Kidney epithelial cell (primary cell): ENCODE measurements at regions not wholly inside any gene's neighbourhood (a gene's known extent, or its start where the extent isn't known, plus 50 kb on each side); places are given as distances from the start of the nearest gene placed in this dataset.
A peak's percentile ranks its signal among the peaks of the same experiment; 100 is the strongest.

Experiments used
- DNase-seq: peaks from one replicate; pipeline ENCODE4 v3.0.0-alpha.2; 2010; ENCODE audit warnings: low read depth
- H3K27me3 ChIP-seq: 2 replicates; pipeline ENCODE4 v1.6.0; 2011; ENCODE audit warnings: low read length; ENCODE audit not compliant: control insufficient read depth, insufficient read depth
- H3K36me3 ChIP-seq: 2 replicates; pipeline ENCODE4 v1.5.1; 2011; ENCODE audit warnings: low read length; ENCODE audit not compliant: control insufficient read depth, insufficient read depth
- H3K4me3 ChIP-seq: 2 replicates; pipeline ENCODE4 v1.5.1; 2011; ENCODE audit warnings: low read depth, mild to moderate bottlenecking, control low read depth, low read length
- TF ChIP-seq, protein P1 (sequence below): IDR thresholded peaks from 2 replicates; pipeline ENCODE4 v1.5.1; 2011; ENCODE audit warnings: mild to moderate bottlenecking, moderate library complexity, low read length, control low read depth, inconsistent platforms; ENCODE audit not compliant: insufficient read depth, poor library complexity, severe bottlenecking

DNA sequence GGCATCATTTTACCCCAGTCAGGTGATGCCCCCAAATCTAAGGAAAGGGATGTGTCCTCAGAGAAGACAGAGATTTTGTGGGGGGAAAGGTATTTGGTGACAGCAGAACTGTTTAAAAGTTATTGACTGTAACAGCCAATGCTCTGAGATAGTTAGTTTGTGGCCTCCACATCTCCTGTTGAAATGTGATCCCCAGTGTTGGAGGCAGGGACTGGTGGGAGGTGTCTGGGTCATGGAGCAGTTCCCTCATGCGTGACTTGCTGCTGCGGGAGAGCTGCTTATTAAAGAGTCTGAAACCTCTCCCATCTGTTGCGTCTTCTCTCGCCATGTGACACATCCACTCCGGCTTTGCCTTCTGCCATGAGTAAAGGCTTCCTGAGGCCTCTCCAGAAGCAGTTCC is 282.8 kb upstream of the FOXQ1 start:
- Histone ChIP-seq H3K4me3 (no peak overlapping the region), H3K27me3 (no peaks in the 10 kb centered on the region), H3K36me3 (no peaks in the 10 kb centered on the region)
- DNase-seq: peak; percentile 52
- TF ChIP-seq, protein P1, sequence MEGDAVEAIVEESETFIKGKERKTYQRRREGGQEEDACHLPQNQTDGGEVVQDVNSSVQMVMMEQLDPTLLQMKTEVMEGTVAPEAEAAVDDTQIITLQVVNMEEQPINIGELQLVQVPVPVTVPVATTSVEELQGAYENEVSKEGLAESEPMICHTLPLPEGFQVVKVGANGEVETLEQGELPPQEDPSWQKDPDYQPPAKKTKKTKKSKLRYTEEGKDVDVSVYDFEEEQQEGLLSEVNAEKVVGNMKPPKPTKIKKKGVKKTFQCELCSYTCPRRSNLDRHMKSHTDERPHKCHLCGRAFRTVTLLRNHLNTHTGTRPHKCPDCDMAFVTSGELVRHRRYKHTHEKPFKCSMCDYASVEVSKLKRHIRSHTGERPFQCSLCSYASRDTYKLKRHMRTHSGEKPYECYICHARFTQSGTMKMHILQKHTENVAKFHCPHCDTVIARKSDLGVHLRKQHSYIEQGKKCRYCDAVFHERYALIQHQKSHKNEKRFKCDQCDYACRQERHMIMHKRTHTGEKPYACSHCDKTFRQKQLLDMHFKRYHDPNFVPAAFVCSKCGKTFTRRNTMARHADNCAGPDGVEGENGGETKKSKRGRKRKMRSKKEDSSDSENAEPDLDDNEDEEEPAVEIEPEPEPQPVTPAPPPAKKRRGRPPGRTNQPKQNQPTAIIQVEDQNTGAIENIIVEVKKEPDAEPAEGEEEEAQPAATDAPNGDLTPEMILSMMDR: no peak

DNA sequence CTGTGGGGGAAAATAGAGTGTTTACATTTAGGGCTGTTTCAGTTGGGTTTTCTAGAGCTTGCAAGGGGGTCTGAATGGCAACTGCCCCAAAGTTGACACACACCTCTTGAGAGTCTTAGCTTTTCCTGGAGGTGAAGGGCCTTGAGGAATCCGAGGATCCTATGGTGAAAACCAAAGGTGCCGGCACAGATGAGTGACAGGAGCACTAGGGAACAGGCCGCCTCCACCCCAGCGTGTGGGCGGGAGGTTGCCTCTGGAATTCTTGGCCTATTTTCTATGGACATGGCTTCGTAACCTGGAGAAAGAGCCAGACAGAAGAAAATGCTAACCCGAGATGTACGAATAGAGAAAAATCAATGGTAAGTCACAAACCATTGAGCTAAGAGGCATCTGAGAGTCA is 283.2 kb upstream of the FOXQ1 start:
- Histone ChIP-seq H3K4me3 (no peak overlapping the region), H3K27me3 (no peaks in the 10 kb centered on the region), H3K36me3 (no peaks in the 10 kb centered on the region)
- no peak for DNase-seq
- TF ChIP-seq, protein P1: no peak

DNA sequence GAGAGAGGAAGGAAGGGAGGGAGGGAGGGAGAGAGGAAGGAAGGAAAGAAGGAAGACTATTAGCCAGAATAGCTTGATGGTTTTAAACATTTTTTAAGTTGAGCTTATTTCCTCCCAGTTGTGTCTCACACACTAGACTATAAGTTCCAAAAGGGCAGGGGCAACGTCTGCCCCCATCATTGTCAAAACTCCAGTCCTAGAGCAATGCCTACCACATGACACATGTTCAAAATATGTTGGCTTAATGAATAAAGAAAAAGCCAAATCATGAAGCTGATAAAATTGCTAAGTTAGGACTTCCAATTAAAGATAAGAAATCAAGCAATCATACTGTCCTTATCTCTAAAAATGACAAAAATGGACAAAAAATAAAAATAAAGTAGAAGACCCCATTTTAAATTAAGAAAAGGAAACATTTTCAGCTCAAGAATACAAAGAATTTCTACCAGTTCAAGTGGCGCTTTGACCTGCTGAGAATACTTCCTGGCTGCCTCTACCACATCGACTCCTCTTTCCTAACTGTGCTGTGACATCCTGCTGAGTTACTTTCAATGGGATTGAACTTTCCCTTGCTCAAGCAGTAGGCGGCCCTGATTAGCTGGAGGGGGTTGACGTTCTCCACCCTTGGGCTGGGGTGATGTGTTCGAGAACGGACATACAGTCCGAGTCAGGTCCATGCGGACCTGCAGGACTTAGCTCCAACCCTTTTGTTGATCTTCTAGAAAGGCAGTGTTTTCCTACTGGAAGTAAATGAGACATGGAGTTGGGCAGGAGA is 283.9 kb upstream of the FOXQ1 start:
- TF ChIP-seq, protein P1: no peak
- DNase-seq: no peak
- Histone ChIP-seq H3K36me3 (no peaks in the 10 kb centered on the region), H3K4me3 (no peak overlapping the region), H3K27me3 (no peaks in the 10 kb centered on the region)

DNA sequence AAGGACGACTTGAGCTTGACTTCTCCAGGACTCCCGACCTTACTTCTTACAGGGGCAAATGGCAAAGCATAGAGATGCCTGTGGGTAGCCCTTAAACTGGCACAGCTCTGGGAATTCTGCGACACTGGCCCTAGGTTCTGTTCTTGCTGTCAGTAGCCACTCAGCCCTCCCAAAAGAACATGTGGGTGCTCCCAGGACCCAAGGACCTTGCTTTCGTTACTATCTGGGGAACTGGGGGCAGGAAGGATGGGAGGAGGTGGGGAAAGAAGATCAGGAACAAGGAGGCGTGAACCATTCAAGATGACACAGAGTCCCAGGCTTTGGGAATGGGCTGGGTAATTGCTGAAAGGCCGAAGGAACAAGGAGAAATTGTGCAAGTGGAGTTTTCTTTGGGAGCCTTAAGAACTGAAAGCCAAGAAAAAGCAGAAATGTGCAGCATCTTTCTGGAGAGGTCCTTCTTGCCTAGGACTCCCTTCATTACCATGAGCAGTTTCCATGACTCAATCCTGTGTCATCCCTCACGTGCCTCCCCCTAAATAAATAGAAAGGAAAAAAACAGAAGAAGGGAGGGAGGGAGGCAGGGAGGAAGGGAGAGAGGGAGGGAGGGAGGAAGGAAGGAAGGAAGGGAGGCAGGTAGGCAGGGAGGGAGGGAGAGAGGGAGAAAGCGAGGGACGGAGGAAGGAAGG is 284.6 kb upstream of the FOXQ1 start:
- TF ChIP-seq, protein P1: no peak
- no peak for DNase-seq
- Histone ChIP-seq H3K27me3 (no peaks in the 10 kb centered on the region), H3K36me3 (no peaks in the 10 kb centered on the region), H3K4me3 (no peak overlapping the region)

DNA sequence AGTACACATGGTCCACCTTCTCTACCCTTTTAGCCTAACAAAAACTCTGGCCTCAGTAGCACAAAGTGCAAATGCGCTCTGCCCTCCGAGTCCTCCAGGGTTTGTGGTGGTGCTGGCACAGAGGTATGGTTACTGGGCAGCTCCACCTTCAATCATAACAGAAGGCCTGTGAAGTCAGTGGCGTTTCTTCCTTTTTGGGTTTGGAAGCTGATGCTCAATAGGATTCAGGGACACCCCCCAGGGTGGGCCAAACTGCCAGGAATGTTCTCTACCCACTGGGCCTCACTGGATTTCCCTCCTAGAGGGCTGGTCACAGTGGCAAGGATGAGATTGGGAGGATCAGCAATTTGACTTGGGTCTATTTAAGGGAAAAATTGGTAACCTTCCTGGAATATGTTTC is 286.1 kb upstream of the FOXQ1 start:
- DNase-seq: no peak
- H3K4me3 ChIP-seq: no peak overlapping the region

More for the DNA sequence above, 286.1 kb upstream of the FOXQ1 start:
- Histone ChIP-seq H3K27me3 (no peaks in the 10 kb centered on the region), H3K36me3 (no peaks in the 10 kb centered on the region)
- TF ChIP-seq, protein P1: no peak
